Astrocyte of the hippocampus (primary cell): ENCODE measurements at regions not wholly inside any gene's neighbourhood (a gene's known extent, or its start where the extent isn't known, plus 50 kb on each side); places are given as distances from the start of the nearest gene placed in this dataset.
"Not testable (repeated sequence)": the region's sequence is repeated elsewhere in the genome, so short reads cannot be mapped to it uniquely, and the experiment has no call there.

ENCODE experiments used
- DNase-seq: peaks from one replicate; pipeline ENCODE4 v3.0.0; 2011; ENCODE audit warnings: low read depth, low spot score

- DNase-seq = no peak
Measured at GRCh38 chr5:174431504-174431903, 292.9 kb upstream of the MSX2 start.

- no peak for DNase-seq
Measured at GRCh38 chr5:174433098-174433497, 291.3 kb upstream of the MSX2 start.

GRCh38 chr5:174436750-174437149 lies 287.6 kb upstream of the MSX2 start:
- no peak for DNase-seq

DNA sequence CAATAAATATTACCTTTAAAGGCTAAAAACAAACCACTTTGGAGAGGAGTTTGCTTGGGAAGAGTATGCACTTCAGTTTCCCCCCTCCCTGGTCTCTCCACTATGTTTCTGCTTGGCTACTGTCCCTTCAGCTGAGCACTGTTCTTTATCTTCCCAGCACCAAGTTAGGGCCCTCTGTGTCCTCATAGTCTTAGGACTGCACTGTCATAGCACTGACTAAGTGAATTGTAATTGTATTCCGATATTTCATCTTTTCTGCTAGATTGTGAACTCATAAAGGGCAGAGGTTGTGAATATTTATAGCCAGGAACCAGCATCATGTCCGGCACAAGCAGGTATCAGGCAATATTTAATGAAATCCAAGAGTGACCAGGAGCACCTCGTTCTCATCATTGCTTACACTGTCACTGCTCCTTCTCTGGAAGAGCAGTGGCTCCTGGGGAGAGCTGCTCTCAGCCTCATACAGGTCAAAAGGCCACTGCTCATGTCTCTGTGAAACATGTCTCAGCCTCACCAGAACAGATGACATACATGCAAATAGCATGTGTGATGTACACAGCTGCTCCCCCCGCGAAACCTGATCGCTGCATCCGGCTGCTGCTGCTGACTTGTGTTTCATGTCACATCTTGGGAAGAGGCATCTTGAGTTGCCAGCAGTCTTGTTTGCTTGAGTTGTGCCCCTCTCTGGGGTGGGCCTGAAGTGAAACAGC lies 279.7 kb upstream of the MSX2 start:
- no peak for DNase-seq

- no peak for DNase-seq
Measured at GRCh38 chr5:174446446-174446845, 277.9 kb upstream of the MSX2 start.

DNA sequence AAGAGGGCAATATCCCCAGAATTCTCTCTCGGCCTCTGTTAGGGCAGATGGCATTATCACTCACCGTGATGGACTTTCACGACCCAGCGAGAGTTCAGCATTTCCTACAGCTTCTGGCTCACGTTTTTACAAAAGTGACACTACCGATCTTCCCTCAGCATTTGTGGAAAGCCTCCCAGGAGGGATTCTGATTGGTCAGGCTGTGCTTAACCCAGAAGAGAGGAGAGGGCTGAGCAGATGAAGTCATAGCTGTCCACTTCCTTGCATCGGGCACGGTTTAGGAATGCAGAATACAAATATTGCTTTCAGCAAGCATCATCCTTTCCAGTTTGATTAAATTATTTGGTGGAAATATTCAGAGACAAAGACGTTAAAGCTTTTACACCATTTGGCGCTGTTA lies 277.4 kb upstream of the MSX2 start:
- DNase-seq = no peak

DNA sequence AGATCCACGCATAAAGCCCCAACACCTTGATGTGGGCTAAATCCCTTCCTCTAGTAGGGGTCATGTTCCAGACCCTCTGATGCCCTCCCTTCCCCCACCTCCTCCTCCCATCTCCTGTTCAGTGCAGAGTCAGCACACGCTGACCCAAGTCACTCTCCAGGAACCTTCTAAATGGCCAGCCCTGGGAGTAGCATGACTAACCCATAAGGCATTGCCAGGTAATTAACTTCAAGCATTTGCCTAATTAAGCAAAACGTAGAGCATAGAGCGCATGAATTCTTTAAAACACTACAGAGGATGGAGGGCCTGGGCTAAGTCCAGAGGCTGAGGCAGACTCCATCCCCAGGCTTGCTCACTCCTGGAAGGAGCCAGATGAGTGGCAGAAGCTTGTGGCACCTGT lies 276.3 kb upstream of the MSX2 start:
- DNase-seq = no peak

GRCh38 chr5:174448662-174449061 lies 275.7 kb upstream of the MSX2 start:
- DNase-seq = peak; percentile 56

- DNase-seq = no peak
Measured at GRCh38 chr5:174453690-174454089, 270.7 kb upstream of the MSX2 start.

DNA sequence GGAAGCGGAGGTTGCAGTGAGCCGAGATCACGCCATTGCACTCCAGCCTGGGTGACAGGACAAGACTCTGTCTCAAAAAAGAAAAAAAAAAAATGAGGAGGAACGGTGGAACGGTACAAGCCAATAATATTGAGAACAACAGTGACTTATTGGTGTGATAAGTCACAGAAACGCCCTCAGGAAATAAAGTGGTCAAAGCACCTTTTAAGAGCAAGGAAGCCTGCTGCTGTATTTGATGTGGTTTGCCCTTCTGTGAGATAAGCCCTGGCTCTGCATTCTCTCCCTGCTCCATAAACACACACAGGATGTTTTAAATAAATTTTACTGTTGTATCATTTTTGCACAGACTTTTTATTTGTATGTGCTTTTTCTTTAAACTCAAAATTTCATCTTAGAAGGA lies 269.9 kb upstream of the MSX2 start:
- DNase-seq = no peak

DNA sequence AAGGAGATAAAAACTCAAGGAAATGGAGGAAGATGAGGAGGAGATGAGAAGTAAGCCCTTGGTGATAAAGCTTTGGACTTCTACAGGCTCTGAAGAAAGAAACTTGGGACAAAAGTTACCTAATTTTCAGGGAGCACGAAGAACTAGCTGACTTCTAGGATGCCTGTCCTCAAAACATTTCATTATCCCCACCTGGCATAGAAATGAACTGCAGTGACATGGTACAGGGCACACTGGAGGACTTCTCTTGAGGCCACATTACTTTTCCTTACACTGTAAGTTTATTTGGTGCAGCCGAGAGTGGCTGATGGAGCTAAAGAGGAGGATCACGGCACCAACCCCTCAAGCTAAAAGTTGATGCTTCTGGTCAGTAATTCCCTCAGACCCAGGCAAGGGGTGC lies 269.5 kb upstream of the MSX2 start:
- no peak for DNase-seq

DNA sequence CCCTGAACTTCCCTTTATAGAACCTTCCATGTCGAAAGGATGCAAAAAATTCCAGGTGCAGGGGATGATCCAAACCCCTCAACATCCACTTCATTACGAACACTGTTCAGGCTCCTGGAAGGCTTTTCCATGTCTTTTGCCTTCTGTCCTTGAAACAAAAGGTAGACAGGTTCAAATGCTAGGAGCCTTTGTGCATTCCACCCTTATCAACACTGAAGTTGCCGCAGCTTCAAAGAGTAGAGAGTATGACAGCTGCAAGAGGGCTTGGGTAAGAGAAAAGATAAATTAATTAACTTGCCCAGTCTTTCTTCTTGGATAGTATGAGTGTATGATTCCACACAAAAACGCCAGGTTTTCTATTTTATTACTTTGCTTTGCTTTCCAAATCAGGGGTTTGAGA lies 269.1 kb upstream of the MSX2 start:
- no peak for DNase-seq

- no peak for DNase-seq
Measured at GRCh38 chr5:174457141-174457678, 267.2 kb upstream of the MSX2 start.

- peak; percentile 59 for DNase-seq
Measured at GRCh38 chr5:174459071-174459702, 265.2 kb upstream of the MSX2 start.

DNA sequence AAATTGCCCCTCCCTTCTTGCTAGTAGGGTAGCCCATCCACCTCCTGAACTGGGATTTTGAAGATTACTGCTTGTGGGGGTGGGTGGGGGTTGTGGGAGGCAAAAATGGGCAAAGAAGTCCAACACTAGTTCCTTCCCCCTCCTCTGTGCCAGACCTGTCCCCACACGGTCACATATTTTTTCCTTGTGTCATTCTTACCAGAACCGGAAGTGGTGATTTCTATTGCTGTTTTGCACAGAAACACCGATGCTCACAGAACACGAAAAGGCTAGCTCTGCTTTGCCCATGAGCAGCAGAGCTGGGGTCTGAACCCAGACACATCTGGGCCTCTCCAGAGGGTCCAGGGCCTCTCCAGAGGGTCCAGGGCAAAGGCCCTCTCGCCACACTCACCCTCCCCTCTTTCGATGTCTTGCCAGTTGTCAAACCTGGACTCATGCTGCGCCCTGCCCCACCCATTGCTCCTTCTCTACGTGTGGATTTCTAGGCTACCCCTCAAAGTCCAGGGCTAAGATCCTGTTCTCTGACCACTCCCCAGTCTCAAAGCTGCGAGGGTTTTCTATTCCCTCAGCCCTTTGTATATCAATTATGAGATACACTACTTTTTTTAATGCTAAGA lies 264.4 kb upstream of the MSX2 start:
- DNase-seq = no peak

DNA sequence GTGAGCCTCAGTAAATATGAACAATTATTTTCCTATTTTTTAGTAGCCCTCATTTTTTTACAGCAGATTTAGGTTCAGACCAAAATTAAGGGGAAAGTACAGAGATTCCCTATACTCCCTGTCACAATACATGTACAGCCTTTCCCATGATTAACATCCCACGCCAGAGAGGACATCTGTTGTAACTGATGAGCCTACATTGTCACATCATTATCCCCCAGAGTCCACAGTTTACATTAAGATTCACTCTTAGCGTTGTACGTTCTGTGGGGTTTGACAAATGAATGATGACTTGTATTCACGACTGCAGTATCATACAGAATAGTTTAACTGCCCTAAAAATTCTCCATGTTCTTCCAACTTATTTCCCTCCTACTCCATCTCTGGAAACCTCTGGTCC lies 262.3 kb upstream of the MSX2 start:
- DNase-seq = no peak

- DNase-seq = no peak
Measured at GRCh38 chr5:174464504-174465165, 259.7 kb upstream of the MSX2 start.

GRCh38 chr5:174471528-174471927 lies 252.9 kb upstream of the MSX2 start:
- DNase-seq = not testable (repeated sequence)

DNA sequence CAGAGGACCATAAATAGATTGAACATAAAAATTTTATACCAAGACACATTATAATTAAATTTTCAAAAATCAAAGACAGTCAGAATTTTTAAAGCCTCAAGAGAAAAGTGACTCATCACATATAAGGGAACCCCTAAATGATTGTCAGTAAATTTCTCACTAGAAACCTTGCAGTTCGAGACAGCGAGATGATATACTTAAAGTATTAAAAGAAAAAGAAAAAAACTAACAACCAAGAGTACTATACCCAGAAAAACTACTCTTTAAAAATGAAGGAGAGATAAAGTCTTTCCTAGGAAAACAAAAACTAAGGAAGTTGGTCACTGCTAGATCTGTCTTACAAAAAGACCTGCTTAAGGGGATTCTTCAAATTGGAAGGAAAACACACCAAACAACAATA lies 251.4 kb upstream of the MSX2 start:
- no peak for DNase-seq

- DNase-seq = not testable (repeated sequence)
Measured at GRCh38 chr5:174476001-174476400, 248.4 kb upstream of the MSX2 start.

DNA sequence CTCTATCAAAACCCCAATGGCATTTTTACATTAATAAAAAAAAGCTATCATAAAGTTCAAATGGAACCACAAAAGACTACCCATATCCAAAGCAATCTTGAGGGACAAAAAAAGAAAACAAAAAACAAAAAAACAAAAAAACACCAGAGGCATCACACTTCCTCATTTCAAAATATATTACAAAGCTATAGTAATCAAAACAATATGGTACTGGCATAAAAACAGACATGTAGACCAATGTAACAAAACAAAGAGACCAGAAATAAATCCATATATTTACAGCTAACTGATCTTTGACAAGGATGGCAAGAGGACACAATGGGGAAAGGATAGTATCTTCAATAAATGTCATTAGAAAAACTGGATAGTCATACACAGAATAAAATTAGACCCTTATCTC lies 245.1 kb upstream of the MSX2 start:
- no peak for DNase-seq

DNA sequence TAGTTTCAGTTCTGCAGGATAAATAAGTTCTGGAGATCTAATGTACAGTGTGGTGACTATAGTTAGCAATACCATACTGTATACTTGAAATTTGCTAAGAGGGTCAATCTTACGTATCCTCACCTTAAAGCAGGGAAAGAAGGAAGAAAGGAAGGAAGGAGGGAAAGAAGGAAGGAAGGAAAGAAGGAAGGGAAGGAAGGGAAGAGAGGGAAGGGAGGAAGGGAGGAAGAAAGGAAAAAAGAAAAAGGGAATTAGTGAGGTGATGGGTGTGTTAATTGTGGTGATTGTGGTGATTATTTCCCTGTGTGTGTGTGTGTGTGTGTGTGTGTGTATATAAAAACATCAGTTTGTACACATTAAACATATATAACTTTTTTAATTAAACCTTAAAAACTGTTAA lies 242.6 kb upstream of the MSX2 start:
- DNase-seq = no peak
